Endodermal cell (in vitro differentiated cells): ENCODE measurements at regions not wholly inside any gene's neighbourhood (a gene's known extent, or its start where the extent isn't known, plus 50 kb on each side); places are given as distances from the start of the nearest gene placed in this dataset.
"Not testable (repeated sequence)": the region's sequence is repeated elsewhere in the genome, so short reads cannot be mapped to it uniquely, and the experiment has no call there.

ENCODE experiments used
- DNase-seq: peaks from one replicate; pipeline ENCODE4 v3.0.0-alpha.2; 2017
- H3K27ac ChIP-seq: 2 replicates; pipeline ENCODE4 v1.5.1; 2013; ENCODE audit warnings: mild to moderate bottlenecking, low read depth, low read length, moderate library complexity
- H3K27me3 ChIP-seq: 2 replicates; pipeline ENCODE4 v1.6.1; 2013; ENCODE audit warnings: mild to moderate bottlenecking, low read length, moderate library complexity; ENCODE audit not compliant: insufficient read depth, control insufficient read depth, poor library complexity, severe bottlenecking
- H3K36me3 ChIP-seq: 2 replicates; pipeline ENCODE4 v1.7.0; 2013; ENCODE audit warnings: mild to moderate bottlenecking, low read length, moderate library complexity; ENCODE audit not compliant: control insufficient read depth, insufficient read depth
- H3K4me1 ChIP-seq: one replicate; pipeline ENCODE4 v1.7.0; 2013; ENCODE audit warnings: low read length; ENCODE audit not compliant: control insufficient read depth, insufficient read depth
- H3K4me3 ChIP-seq: 2 replicates; pipeline ENCODE4 v1.5.1; 2013; ENCODE audit warnings: mild to moderate bottlenecking, low read length, moderate library complexity
- H3K9ac ChIP-seq: 2 replicates; pipeline ENCODE4 v1.6.1; 2013; ENCODE audit warnings: mild to moderate bottlenecking, low read length, moderate library complexity; ENCODE audit not compliant: poor library complexity, severe bottlenecking; ENCODE audit errors: extremely low read depth
- H3K9me3 ChIP-seq: 2 replicates; pipeline ENCODE4 v1.6.1; 2013; ENCODE audit warnings: mild to moderate bottlenecking, low read length, moderate library complexity; ENCODE audit not compliant: control insufficient read depth
- H3K27ac Mint-ChIP-seq: 2 replicates; pipeline ENCODE4 v1.8.0; 2020; ENCODE audit warnings: mixed read lengths
- H3K27me3 Mint-ChIP-seq: 2 replicates; pipeline ENCODE4 v1.8.0; 2021; ENCODE audit warnings: mild to moderate bottlenecking, mixed read lengths; ENCODE audit not compliant: insufficient read depth
- H3K36me3 Mint-ChIP-seq: 2 replicates; pipeline ENCODE4 v1.8.0; 2020; ENCODE audit warnings: low read depth, mixed read lengths
- H3K4me1 Mint-ChIP-seq: 2 replicates; pipeline ENCODE4 v1.8.0; 2020; ENCODE audit warnings: mixed read lengths
- H3K4me3 Mint-ChIP-seq: 2 replicates; pipeline ENCODE4 v1.8.0; 2020; ENCODE audit warnings: mild to moderate bottlenecking, moderate library complexity, mixed read lengths
- H3K9me3 Mint-ChIP-seq: 2 replicates; pipeline ENCODE4 v1.8.0; 2020; ENCODE audit warnings: mild to moderate bottlenecking, mixed read lengths
- WGBS, 2 experiments: methylation state at CpG; one replicate each; pipeline versions ENCODE4 v1.1.5 to v1.1.7; 2013; ENCODE audit warnings: missing lambda C conversion rate in 2 of 2, mixed read lengths in 1 of 2; ENCODE audit not compliant: insufficient coverage in 1 of 2, insufficient read length in 1 of 2; 5-methylcytosine and 5-hydroxymethylcytosine counted together

GRCh38 chr2:87395784-87396183 lies 352.1 kb upstream of the PLGLB2 start:
- not testable (repeated sequence) for H3K36me3 ChIP-seq, H3K27me3 ChIP-seq, H3K9ac ChIP-seq, H3K9me3 ChIP-seq, H3K4me1 ChIP-seq, H3K27me3 Mint-ChIP-seq, H3K36me3 Mint-ChIP-seq, DNase-seq, H3K27ac ChIP-seq, H3K4me3 ChIP-seq, H3K4me3 Mint-ChIP-seq, H3K27ac Mint-ChIP-seq, H3K4me1 Mint-ChIP-seq
- H3K9me3 Mint-ChIP-seq: peaks cover 11% of the 10 kb centered on the region
- 88% methylated on average over 1 of the region's 1 CpG; no CpG with 5 or more reads in 1 of the 2 experiments for WGBS, 2 experiments

DNA sequence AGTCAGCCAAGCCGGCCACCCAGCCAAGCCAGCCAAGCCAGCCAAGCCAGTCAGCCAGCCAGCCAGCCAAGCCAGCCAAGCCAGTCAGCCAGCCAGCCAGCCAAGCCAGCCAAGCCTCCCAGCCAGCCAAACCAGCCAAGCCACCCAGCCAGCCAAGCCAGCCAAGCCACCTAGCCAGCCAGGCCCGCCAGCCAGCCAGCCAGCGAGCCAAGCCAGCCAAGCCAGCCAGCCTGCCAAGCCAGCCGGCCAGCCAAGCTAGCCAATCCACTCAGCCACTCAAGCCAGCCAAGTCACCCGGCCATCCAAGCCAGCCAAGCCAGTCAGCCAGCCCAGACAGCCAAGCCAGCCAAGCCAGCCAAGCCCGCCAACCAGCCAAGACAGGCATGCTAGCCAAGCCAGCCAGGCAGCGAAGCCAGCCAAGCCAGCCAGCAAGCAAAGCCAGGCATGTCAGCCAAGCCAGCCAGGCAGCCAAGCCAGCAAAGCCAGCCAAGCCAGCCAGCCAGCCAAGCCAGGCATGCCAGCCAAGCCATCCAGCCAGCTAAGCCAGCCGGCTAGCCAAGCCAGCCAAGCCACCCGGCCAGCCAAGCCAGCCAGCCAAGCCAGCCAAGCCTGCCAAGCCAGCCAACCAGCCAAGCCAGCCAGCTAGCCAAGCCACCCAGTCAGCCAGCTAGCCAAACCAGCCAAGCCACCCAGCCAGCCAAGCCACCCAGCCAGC lies 351.2 kb upstream of the PLGLB2 start:
- not testable (repeated sequence) for H3K4me3 ChIP-seq, H3K4me3 Mint-ChIP-seq, H3K27ac ChIP-seq, DNase-seq, H3K4me1 ChIP-seq, H3K4me1 Mint-ChIP-seq, H3K36me3 ChIP-seq, H3K36me3 Mint-ChIP-seq, H3K27me3 Mint-ChIP-seq, H3K27ac Mint-ChIP-seq, H3K27me3 ChIP-seq, H3K9ac ChIP-seq, H3K9me3 ChIP-seq
- WGBS, 2 experiments: 80% methylated on average over 1 to 9 of the region's 9 CpGs
- peaks cover 18% of the 10 kb centered on the region for H3K9me3 Mint-ChIP-seq

- whole genome bisulfite sequencing, 2 experiments: 73 to 93% methylated on average over 2 to 3 of the region's 9 CpGs
- not testable (repeated sequence) for H3K36me3 Mint-ChIP-seq, H3K27ac Mint-ChIP-seq, H3K27me3 Mint-ChIP-seq, H3K4me1 ChIP-seq, H3K4me3 ChIP-seq, H3K4me1 Mint-ChIP-seq, H3K27ac ChIP-seq, H3K9me3 ChIP-seq, H3K9ac ChIP-seq, H3K36me3 ChIP-seq, H3K27me3 ChIP-seq, H3K4me3 Mint-ChIP-seq
- H3K9me3 Mint-ChIP-seq: peaks cover 26% of the 10 kb centered on the region
- DNase-seq: peak; percentile 13
These were observed 350.4 kb upstream of the PLGLB2 start for GRCh38 chr2:87397276-87398065.

DNA sequence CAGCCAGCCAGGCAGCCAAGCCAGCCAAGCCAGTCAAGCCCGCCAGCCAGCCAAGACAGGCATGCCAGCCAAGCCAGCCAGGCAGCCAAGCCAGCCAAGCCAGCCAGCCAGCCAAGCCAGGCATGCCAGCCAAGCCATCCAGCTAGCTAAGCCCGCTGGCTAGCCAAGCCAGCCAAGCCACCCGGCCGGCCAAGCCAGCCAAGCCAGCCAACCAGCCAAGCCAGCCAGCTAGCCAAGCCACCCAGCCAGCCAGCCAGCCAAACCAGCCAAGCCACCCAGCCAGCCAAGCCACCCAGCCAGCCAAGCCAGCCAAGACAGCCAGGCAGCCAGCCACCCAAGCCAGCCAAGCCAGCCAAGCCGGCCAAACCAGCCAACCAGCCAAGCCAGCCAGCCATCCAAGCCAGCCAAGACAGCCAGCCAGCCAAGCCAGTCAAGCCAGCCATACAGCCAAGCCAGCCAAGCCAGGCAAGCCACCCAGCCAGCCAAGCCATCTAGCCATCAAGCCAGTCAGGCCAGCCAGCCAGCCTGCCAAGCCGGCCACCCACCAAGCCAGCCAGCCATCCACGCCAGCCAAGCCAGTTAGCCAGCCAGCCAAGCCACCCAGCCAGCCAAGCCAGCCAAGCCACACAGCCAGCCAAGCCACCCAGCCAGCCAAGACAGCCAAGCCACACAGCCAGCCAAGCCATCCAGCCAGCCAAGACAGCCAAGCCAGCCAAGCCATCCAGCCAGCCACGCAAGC lies 349.2 kb upstream of the PLGLB2 start:
- H3K9ac ChIP-seq, H3K4me3 Mint-ChIP-seq, H3K4me1 ChIP-seq, H3K4me1 Mint-ChIP-seq, DNase-seq, H3K9me3 ChIP-seq, H3K27me3 ChIP-seq, H3K36me3 ChIP-seq, H3K36me3 Mint-ChIP-seq, H3K27me3 Mint-ChIP-seq, H3K27ac ChIP-seq, H3K4me3 ChIP-seq, H3K27ac Mint-ChIP-seq: not testable (repeated sequence)
- 86% methylated on average over 6 of the region's 8 CpGs; no CpG with 5 or more reads in 1 of the 2 experiments for WGBS, 2 experiments
- H3K9me3 Mint-ChIP-seq: peaks cover 38% of the 10 kb centered on the region
